Gastrocnemius medialis (tissue), 4 donors: ENCODE measurements at regions not wholly inside any gene's neighbourhood (a gene's known extent, or its start where the extent isn't known, plus 50 kb on each side); places are given as distances from the start of the nearest gene placed in this dataset.

Experiments used
- POLR2A ChIP-seq, 2 donors: fragments of 450-650 bp; IDR thresholded peaks; one replicate each; pipeline ENCODE4 v1.6.1; 2017; ENCODE audit warnings: antibody characterized with exemption in 2 of 2, mild to moderate bottlenecking in 2 of 2, moderate library complexity in 2 of 2
- TF ChIP-seq, protein P1 (sequence below), 5 experiments: fragments of 450-650 bp in 3 of 5; fragments of 200-600 bp in 2 of 5; sonication (generic) in 2 of 5; IDR thresholded peaks in 4 of 5; conservative IDR thresholded peaks in 1 of 5; 1 replicate in 4 of 5; 2 replicates in 1 of 5; pipeline ENCODE4 v1.5.1; 2016 to 2019; ENCODE audit warnings: antibody characterized with exemption in 5 of 5, mild to moderate bottlenecking in 3 of 5, moderate library complexity in 3 of 5

DNA sequence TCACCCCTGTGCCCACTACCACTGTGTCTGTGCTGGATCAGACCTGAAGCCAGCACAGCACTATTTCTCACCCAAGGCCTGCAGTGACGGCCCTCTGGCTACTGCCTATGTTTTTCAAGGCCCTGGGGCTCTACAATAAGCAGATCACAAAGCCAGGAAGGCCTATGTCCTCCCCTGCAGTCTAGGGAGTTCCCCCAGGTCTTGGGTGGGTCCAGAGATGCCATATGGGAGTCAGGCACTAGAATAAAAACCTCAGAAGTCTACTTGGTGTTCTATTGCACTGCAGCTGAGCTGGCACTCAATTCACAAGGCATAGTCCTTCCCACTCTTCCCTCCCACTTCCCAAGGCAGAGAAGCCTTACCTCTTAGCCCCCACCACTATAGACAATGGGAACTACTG lies 107.1 kb downstream of the FBXO4 start:
- TF ChIP-seq, protein P1, sequence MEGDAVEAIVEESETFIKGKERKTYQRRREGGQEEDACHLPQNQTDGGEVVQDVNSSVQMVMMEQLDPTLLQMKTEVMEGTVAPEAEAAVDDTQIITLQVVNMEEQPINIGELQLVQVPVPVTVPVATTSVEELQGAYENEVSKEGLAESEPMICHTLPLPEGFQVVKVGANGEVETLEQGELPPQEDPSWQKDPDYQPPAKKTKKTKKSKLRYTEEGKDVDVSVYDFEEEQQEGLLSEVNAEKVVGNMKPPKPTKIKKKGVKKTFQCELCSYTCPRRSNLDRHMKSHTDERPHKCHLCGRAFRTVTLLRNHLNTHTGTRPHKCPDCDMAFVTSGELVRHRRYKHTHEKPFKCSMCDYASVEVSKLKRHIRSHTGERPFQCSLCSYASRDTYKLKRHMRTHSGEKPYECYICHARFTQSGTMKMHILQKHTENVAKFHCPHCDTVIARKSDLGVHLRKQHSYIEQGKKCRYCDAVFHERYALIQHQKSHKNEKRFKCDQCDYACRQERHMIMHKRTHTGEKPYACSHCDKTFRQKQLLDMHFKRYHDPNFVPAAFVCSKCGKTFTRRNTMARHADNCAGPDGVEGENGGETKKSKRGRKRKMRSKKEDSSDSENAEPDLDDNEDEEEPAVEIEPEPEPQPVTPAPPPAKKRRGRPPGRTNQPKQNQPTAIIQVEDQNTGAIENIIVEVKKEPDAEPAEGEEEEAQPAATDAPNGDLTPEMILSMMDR (IDR thresholded peaks at IDR 0.05 in 4 of 5, conservative IDR thresholded peaks at IDR 0.05 in 1 of 5) = no peak
- no peak for TF ChIP-seq POLR2A (IDR thresholded peaks at IDR 0.05)
